Right lobe of liver (tissue), 6 donors: ENCODE measurements at regions not wholly inside any gene's neighbourhood (a gene's known extent, or its start where the extent isn't known, plus 50 kb on each side); places are given as distances from the start of the nearest gene placed in this dataset.

ENCODE experiments used
- ATAC-seq, 4 donors: fragments of 200-7000 bp; cut with Tn5 transposase; one replicate each; pipeline ENCODE4 v1.9.1; 2020; ENCODE audit warnings: mild to moderate bottlenecking in 4 of 4, moderate library complexity in 4 of 4
- DNase-seq, 3 donors: peaks; one replicate each; pipeline ENCODE4 v3.0.0-alpha.2; 2020
- H3K27ac ChIP-seq, 3 donors: fragments of 200-600 bp; one replicate each; pipeline ENCODE4 v1.8.0; 2022
- H3K27me3 ChIP-seq, 2 donors: fragments of 200-600 bp; one replicate each; pipeline ENCODE4 v1.8.0; 2022
- H3K36me3 ChIP-seq, 4 donors: fragments of 200-600 bp; sonication (generic) in 1 of 4; one replicate each; pipeline versions ENCODE4 v1.5.1 to v1.8.0; 2017 to 2022; ENCODE audit warnings: control low read depth in 1 of 4
- H3K4me1 ChIP-seq, 4 donors: fragments of 200-600 bp; sonication (generic) in 1 of 4; one replicate each; pipeline versions ENCODE4 v1.5.1 to v1.8.0; 2017 to 2022; ENCODE audit warnings: control low read depth in 1 of 4
- H3K4me3 ChIP-seq, 3 donors: fragments of 200-600 bp; one replicate each; pipeline ENCODE4 v1.8.0; 2022
- H3K9me3 ChIP-seq, 4 donors: fragments of 200-600 bp; sonication (generic) in 1 of 4; one replicate each; pipeline versions ENCODE4 v1.5.1 to v1.8.0; 2017 to 2022; ENCODE audit warnings: control low read depth in 1 of 4
- CTCF ChIP-seq, 4 donors: fragments of 200-600 bp in 3 of 4; fragments of 450-650 bp in 1 of 4; IDR thresholded peaks; one replicate each; pipeline versions ENCODE4 v1.5.1 to v1.8.0; 2016 to 2022; ENCODE audit warnings: antibody characterized with exemption in 4 of 4, mild to moderate bottlenecking in 2 of 4
- POLR2A ChIP-seq: fragments of 450-650 bp; IDR thresholded peaks from one replicate; pipeline ENCODE4 v1.6.1; 2017; ENCODE audit warnings: antibody characterized with exemption, mild to moderate bottlenecking
- WGBS: methylation state at CpG from one replicate; pipeline ENCODE4 v1.1.6; 2018; ENCODE audit warnings: low coverage, low lambda C conversion rate; ENCODE audit not compliant: insufficient coverage; ENCODE audit errors: missing lambda C conversion rate; 5-methylcytosine and 5-hydroxymethylcytosine counted together
- intact Hi-C, 2 donors: fragments of 100-400 bp; cut with DNase I; formaldehyde crosslinking; loops; one replicate each; pipeline versions ENCODE4 v1.11.2 to v1.14.1; 2022
- donor health status: DM: no; HTN: yes; CAD: no.
- donor health status: DM: no; HTN: no; CAD: no.
- donor health status: DM: no; HTN: no; CAD: no.
- donor health status: DM: no; HTN: yes; CAD: no.
- donor health status: DM: no; HTN: yes; CAD: no.

- WGBS: 71% methylated on average over 5 of the region's 5 CpGs
- DNase-seq: no peak
- Histone ChIP-seq H3K27me3 (no peaks in the 10 kb centered on the region), H3K4me1 (no peaks in the 10 kb centered on the region), H3K9me3 (no peaks in the 10 kb centered on the region), H3K4me3 (no peak overlapping the region), H3K27ac (no peak overlapping the region), H3K36me3 (no peaks in the 10 kb centered on the region)
- ATAC-seq: no peak
- intact Hi-C loops: no loop called here
- no peak for TF ChIP-seq POLR2A
- no peak for TF ChIP-seq CTCF (IDR thresholded peaks at IDR 0.05)
Observed at GRCh38 chr16:6835941-6836340, 496.7 kb upstream of the RBFOX1 start.

GRCh38 chr16:6835516-6835915, 497.1 kb upstream of the RBFOX1 start:
- no peaks in the 10 kb centered on the region for H3K9me3 ChIP-seq
- no peak for TF ChIP-seq CTCF (IDR thresholded peaks at IDR 0.05)
- no peak for TF ChIP-seq POLR2A
- ATAC-seq (no peak), DNase-seq (no peak)
- no peaks in the 10 kb centered on the region for H3K36me3 ChIP-seq
- no peak overlapping the region for H3K4me3 ChIP-seq
- no peak overlapping the region for H3K27ac ChIP-seq
- intact Hi-C loops: no loop called here
- WGBS: 46% methylated on average over 2 of the region's 2 CpGs
- no peaks in the 10 kb centered on the region for H3K27me3 ChIP-seq
- H3K4me1 ChIP-seq: no peaks in the 10 kb centered on the region

- H3K4me3 ChIP-seq: no peak overlapping the region
- 53% methylated on average over 5 of the region's 7 CpGs for WGBS
- H3K36me3 ChIP-seq: no peaks in the 10 kb centered on the region
- no peak for ATAC-seq
- H3K9me3 ChIP-seq: no peaks in the 10 kb centered on the region
- TF ChIP-seq POLR2A (no peak), CTCF (IDR thresholded peaks at IDR 0.05) (no peak)
- no peak overlapping the region for H3K27ac ChIP-seq
- no peaks in the 10 kb centered on the region for H3K27me3 ChIP-seq
- H3K4me1 ChIP-seq: no peaks in the 10 kb centered on the region
- intact Hi-C loops: no loop called here
- no peak for DNase-seq
Observed at GRCh38 chr16:6828690-6829089, 504.0 kb upstream of the RBFOX1 start.

- no peaks in the 10 kb centered on the region for H3K27me3 ChIP-seq
- no peaks in the 10 kb centered on the region for H3K9me3 ChIP-seq
- H3K4me1 ChIP-seq: no peaks in the 10 kb centered on the region
- intact Hi-C loops: no loop called here
- DNase-seq: no peak
- no peak overlapping the region for H3K27ac ChIP-seq
- 13% methylated on average over 1 of the region's 1 CpG for WGBS
- H3K4me3 ChIP-seq: no peak overlapping the region
- TF ChIP-seq CTCF (IDR thresholded peaks at IDR 0.05) (no peak), POLR2A (no peak)
- no peak for ATAC-seq
- H3K36me3 ChIP-seq: no peaks in the 10 kb centered on the region
Observed at GRCh38 chr16:6827931-6828330, 504.7 kb upstream of the RBFOX1 start.

GRCh38 chr16:6827267-6827666, 505.4 kb upstream of the RBFOX1 start:
- no peak for TF ChIP-seq POLR2A
- TF ChIP-seq CTCF (IDR thresholded peaks at IDR 0.05): no peak
- intact Hi-C loops: no loop called here
- DNase-seq (no peak), ATAC-seq (peak; percentile 50 to 76 (median 68))
- Histone ChIP-seq H3K4me3 (no peak overlapping the region), H3K36me3 (no peaks in the 10 kb centered on the region), H3K9me3 (no peaks in the 10 kb centered on the region), H3K27ac (no peak overlapping the region), H3K4me1 (no peaks in the 10 kb centered on the region), H3K27me3 (no peaks in the 10 kb centered on the region)
- 24% methylated on average over 4 of the region's 4 CpGs for WGBS
